ENCODE measurements at regions not wholly inside any gene's neighbourhood (a gene's known extent, or its start where the extent isn't known, plus 50 kb on each side); places are given as distances from the start of the nearest gene placed in this dataset.

DNA sequence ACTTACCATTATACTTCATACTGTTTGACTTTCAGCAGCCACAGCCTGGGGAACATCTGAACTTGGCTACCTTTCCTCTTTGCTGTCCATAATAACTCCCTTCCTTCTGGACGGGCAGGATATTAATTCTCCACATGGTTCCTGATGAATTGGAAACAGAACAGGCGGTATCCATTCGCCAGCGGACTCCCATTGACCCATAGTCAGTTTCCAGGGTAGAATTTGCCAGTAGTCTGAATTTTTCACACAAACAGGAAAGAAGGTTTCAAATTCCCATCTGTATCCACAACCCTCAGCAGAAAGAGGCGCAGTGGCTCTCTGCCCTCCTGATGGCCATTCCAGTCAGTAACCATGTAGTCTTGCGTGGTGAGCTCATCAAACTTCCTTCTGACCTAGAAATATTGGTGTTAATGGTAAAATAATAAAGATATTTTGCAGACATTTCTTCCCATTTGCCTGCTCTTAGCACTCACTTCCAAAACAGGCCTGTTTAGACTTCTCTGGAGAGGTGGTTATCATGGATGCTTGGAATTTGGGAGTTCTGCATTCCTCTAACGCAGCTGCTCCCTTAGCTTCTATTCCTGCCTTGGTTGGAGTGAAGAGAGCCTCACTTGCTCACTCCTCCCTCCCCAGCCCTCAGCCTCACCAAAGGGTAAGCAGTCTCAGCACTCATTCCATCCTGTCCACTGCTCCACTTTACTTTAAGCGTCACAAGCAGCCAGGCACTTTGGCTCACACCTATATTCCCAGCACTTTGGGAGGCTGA is 75.0 kb upstream of the OXGR1 start:
- TF ChIP-seq, protein P1, sequence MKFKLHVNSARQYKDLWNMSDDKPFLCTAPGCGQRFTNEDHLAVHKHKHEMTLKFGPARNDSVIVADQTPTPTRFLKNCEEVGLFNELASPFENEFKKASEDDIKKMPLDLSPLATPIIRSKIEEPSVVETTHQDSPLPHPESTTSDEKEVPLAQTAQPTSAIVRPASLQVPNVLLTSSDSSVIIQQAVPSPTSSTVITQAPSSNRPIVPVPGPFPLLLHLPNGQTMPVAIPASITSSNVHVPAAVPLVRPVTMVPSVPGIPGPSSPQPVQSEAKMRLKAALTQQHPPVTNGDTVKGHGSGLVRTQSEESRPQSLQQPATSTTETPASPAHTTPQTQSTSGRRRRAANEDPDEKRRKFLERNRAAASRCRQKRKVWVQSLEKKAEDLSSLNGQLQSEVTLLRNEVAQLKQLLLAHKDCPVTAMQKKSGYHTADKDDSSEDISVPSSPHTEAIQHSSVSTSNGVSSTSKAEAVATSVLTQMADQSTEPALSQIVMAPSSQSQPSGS (CRISPR knock-in tag; IDR thresholded peaks at IDR 0.05; ENCODE audit: borderline replicate concordance, low read depth): no peak
- TF ChIP-seq, protein P2, sequence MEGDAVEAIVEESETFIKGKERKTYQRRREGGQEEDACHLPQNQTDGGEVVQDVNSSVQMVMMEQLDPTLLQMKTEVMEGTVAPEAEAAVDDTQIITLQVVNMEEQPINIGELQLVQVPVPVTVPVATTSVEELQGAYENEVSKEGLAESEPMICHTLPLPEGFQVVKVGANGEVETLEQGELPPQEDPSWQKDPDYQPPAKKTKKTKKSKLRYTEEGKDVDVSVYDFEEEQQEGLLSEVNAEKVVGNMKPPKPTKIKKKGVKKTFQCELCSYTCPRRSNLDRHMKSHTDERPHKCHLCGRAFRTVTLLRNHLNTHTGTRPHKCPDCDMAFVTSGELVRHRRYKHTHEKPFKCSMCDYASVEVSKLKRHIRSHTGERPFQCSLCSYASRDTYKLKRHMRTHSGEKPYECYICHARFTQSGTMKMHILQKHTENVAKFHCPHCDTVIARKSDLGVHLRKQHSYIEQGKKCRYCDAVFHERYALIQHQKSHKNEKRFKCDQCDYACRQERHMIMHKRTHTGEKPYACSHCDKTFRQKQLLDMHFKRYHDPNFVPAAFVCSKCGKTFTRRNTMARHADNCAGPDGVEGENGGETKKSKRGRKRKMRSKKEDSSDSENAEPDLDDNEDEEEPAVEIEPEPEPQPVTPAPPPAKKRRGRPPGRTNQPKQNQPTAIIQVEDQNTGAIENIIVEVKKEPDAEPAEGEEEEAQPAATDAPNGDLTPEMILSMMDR (IDR thresholded peaks at IDR 0.05): no peak
- TF ChIP-seq, protein P3, sequence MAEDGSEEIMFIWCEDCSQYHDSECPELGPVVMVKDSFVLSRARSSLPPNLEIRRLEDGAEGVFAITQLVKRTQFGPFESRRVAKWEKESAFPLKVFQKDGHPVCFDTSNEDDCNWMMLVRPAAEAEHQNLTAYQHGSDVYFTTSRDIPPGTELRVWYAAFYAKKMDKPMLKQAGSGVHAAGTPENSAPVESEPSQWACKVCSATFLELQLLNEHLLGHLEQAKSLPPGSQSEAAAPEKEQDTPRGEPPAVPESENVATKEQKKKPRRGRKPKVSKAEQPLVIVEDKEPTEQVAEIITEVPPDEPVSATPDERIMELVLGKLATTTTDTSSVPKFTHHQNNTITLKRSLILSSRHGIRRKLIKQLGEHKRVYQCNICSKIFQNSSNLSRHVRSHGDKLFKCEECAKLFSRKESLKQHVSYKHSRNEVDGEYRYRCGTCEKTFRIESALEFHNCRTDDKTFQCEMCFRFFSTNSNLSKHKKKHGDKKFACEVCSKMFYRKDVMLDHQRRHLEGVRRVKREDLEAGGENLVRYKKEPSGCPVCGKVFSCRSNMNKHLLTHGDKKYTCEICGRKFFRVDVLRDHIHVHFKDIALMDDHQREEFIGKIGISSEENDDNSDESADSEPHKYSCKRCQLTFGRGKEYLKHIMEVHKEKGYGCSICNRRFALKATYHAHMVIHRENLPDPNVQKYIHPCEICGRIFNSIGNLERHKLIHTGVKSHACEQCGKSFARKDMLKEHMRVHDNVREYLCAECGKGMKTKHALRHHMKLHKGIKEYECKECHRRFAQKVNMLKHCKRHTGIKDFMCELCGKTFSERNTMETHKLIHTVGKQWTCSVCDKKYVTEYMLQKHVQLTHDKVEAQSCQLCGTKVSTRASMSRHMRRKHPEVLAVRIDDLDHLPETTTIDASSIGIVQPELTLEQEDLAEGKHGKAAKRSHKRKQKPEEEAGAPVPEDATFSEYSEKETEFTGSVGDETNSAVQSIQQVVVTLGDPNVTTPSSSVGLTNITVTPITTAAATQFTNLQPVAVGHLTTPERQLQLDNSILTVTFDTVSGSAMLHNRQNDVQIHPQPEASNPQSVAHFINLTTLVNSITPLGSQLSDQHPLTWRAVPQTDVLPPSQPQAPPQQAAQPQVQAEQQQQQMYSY (CRISPR knock-in tag; IDR thresholded peaks at IDR 0.05): no peak
- no peak for TF ChIP-seq RORB (CRISPR knock-in tag; IDR thresholded peaks at IDR 0.05)
- TF ChIP-seq ZNF138 (CRISPR knock-in tag; conservative IDR thresholded peaks at IDR 0.05): no peak
- TF ChIP-seq FOXK1 (CRISPR knock-in tag; IDR thresholded peaks at IDR 0.05): no peak
- no peak for TF ChIP-seq SMAD4 (CRISPR knock-in tag; IDR thresholded peaks at IDR 0.05)
- TF ChIP-seq, protein P4, sequence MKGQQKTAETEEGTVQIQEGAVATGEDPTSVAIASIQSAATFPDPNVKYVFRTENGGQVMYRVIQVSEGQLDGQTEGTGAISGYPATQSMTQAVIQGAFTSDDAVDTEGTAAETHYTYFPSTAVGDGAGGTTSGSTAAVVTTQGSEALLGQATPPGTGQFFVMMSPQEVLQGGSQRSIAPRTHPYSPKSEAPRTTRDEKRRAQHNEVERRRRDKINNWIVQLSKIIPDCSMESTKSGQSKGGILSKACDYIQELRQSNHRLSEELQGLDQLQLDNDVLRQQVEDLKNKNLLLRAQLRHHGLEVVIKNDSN (CRISPR knock-in tag; IDR thresholded peaks at IDR 0.05): no peak
- TF ChIP-seq TP53 (CRISPR knock-in tag; IDR thresholded peaks at IDR 0.05): no peak
- TF ChIP-seq, protein P5, sequence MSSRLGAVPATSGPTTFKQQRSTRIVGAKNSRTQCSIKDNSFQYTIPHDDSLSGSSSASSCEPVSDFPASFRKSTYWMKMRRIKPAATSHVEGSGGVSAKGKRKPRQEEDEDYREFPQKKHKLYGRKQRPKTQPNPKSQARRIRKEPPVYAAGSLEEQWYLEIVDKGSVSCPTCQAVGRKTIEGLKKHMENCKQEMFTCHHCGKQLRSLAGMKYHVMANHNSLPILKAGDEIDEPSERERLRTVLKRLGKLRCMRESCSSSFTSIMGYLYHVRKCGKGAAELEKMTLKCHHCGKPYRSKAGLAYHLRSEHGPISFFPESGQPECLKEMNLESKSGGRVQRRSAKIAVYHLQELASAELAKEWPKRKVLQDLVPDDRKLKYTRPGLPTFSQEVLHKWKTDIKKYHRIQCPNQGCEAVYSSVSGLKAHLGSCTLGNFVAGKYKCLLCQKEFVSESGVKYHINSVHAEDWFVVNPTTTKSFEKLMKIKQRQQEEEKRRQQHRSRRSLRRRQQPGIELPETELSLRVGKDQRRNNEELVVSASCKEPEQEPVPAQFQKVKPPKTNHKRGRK (CRISPR knock-in tag; IDR thresholded peaks at IDR 0.05; ENCODE audit: borderline replicate concordance): no peak

All from WTC11 (cell line).